Tibial nerve (tissue), 4 donors: ENCODE measurements at regions not wholly inside any gene's neighbourhood (a gene's known extent, or its start where the extent isn't known, plus 50 kb on each side); places are given as distances from the start of the nearest gene placed in this dataset.

Experiments
- DNase-seq, 2 donors: peaks; one replicate each; pipeline ENCODE4 v3.0.0-alpha.2; 2019; ENCODE audit warnings: low spot score in 2 of 2
- H3K27ac ChIP-seq, 4 donors: fragments of 200-600 bp; sonication (generic) in 3 of 4; one replicate each; pipeline ENCODE4 v1.5.1; 2017 to 2019; ENCODE audit warnings: mild to moderate bottlenecking in 1 of 4
- H3K27me3 ChIP-seq, 2 donors: fragments of 200-600 bp; sonication (generic) in 1 of 2; one replicate each; pipeline versions ENCODE4 v1.5.1 to v1.6.0; 2017 to 2019
- H3K36me3 ChIP-seq, 3 donors: fragments of 200-600 bp; sonication (generic); one replicate each; pipeline ENCODE4 v1.5.1; 2018 to 2019
- H3K4me1 ChIP-seq, 4 donors: fragments of 200-600 bp; sonication (generic) in 3 of 4; one replicate each; pipeline ENCODE4 v1.5.1; 2017 to 2019
- H3K4me3 ChIP-seq, 4 donors: fragments of 200-600 bp; sonication (generic) in 3 of 4; one replicate each; pipeline ENCODE4 v1.5.1; 2017 to 2019; ENCODE audit warnings: mild to moderate bottlenecking in 1 of 4, moderate library complexity in 1 of 4
- H3K9me3 ChIP-seq, 4 donors: fragments of 200-600 bp; sonication (generic) in 3 of 4; one replicate each; pipeline ENCODE4 v1.5.1; 2017 to 2019
- CTCF ChIP-seq, 5 experiments: fragments of 200-600 bp in 3 of 5; fragments of 450-650 bp in 2 of 5; sonication (generic) in 3 of 5; IDR thresholded peaks; one replicate each; pipeline ENCODE4 v1.5.1; 2016 to 2019; ENCODE audit warnings: antibody characterized with exemption in 5 of 5, mild to moderate bottlenecking in 3 of 5, moderate library complexity in 2 of 5
- EP300 ChIP-seq, 2 donors: sonication (generic); formaldehyde crosslinking; IDR thresholded peaks; one replicate each; pipeline ENCODE4 v1.6.1; 2017; ENCODE audit warnings: antibody characterized with exemption in 2 of 2, mild to moderate bottlenecking in 1 of 2
- POLR2A ChIP-seq, 2 donors: fragments of 450-650 bp; IDR thresholded peaks; one replicate each; pipeline ENCODE4 v1.6.1; 2017; ENCODE audit warnings: antibody characterized with exemption in 2 of 2, mild to moderate bottlenecking in 2 of 2, moderate library complexity in 2 of 2
- WGBS, 2 donors: methylation state at CpG; one replicate each; pipeline ENCODE4 v1.1.5; 2018; 5-methylcytosine and 5-hydroxymethylcytosine counted together

GRCh38 chr13:80211566-80211965 is 129.4 kb downstream of the SPRY2 start:
- 95 to 97% methylated on average over 2 of the region's 2 CpGs for WGBS, 2 donors
- no peak overlapping the region for H3K4me3 ChIP-seq
- H3K27me3 ChIP-seq, result no peaks in the 10 kb centered on the region

GRCh38 chr13:80204642-80205041 is 136.3 kb downstream of the SPRY2 start:
- DNase-seq, result no peak
- no peak overlapping the region for H3K4me3 ChIP-seq
- no peak for TF ChIP-seq CTCF (IDR thresholded peaks at IDR 0.05)
- TF ChIP-seq POLR2A (IDR thresholded peaks at IDR 0.05), result no peak
- no peak for TF ChIP-seq EP300 (IDR thresholded peaks at IDR 0.05)
- H3K36me3 ChIP-seq, result no peaks in the 10 kb centered on the region
- WGBS, 2 donors, result 90 to 91% methylated on average over 2 of the region's 2 CpGs
- no peaks in the 10 kb centered on the region for H3K27me3 ChIP-seq
- H3K27ac ChIP-seq, result no peak overlapping the region
- H3K9me3 ChIP-seq, result no peaks in the 10 kb centered on the region
- H3K4me1 ChIP-seq, result no peaks in the 10 kb centered on the region

More at GRCh38 chr13:80211566-80211965, 129.4 kb downstream of the SPRY2 start:
- no peaks in the 10 kb centered on the region for H3K36me3 ChIP-seq
- TF ChIP-seq CTCF (IDR thresholded peaks at IDR 0.05), result no peak
- no peak for TF ChIP-seq POLR2A (IDR thresholded peaks at IDR 0.05)
- no peak for TF ChIP-seq EP300 (IDR thresholded peaks at IDR 0.05)
- no peak for DNase-seq
- H3K4me1 ChIP-seq, result no peaks in the 10 kb centered on the region
- no peaks in the 10 kb centered on the region for H3K9me3 ChIP-seq
- no peak overlapping the region for H3K27ac ChIP-seq

- no peaks in the 10 kb centered on the region for H3K4me1 ChIP-seq
- no peak overlapping the region for H3K4me3 ChIP-seq
- no peaks in the 10 kb centered on the region for H3K27me3 ChIP-seq
- no peak for DNase-seq
- H3K9me3 ChIP-seq, result no peaks in the 10 kb centered on the region
- H3K27ac ChIP-seq, result no peak overlapping the region
- H3K36me3 ChIP-seq, result no peaks in the 10 kb centered on the region
- no peak for TF ChIP-seq POLR2A (IDR thresholded peaks at IDR 0.05)
- no peak for TF ChIP-seq EP300 (IDR thresholded peaks at IDR 0.05)
- no peak for TF ChIP-seq CTCF (IDR thresholded peaks at IDR 0.05)
- 85 to 87% methylated on average over 3 of the region's 3 CpGs for WGBS, 2 donors
These were observed 137.4 kb downstream of the SPRY2 start for GRCh38 chr13:80203496-80203895.

DNA sequence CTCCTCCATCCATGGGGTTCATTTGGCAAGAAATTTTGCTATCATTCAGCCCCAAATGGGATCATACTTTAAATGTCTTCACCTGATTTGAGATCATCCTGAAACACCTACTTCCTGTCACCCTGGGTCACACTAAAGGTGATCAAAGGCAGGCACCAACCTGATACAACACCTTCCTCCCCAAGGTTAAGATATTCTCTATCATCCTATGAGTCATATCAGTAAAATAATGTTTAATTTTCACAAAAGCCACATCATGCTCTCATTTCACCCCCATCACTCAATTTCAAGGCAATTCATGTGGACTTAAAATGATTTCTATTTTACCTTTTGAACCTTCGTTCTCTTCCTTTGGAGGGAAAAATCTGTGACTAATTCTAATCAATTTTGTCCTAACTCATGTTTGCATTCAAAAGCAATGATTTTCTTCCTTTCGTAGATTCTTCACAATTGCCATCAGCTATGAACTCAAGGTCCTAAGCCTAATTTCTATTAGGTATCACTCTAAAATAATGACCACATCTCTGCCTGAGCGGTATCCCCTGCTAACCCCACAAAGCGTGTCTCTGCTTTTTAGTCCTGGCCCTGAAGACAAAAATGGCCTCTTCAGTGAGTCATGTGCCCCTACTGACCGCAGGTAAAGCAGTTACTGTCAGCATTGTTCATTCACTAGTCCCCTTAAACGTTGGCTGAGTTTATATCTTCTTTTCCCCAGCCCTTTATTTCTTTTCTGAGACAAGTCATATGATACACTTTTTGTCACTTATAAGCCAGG is 139.0 kb downstream of the SPRY2 start:
- DNase-seq, result no peak
- Histone ChIP-seq H3K9me3 (no peaks in the 10 kb centered on the region), H3K36me3 (no peaks in the 10 kb centered on the region), H3K4me3 (no peak overlapping the region), H3K27me3 (no peaks in the 10 kb centered on the region), H3K4me1 (no peaks in the 10 kb centered on the region), H3K27ac (no peak overlapping the region)
- 88 to 92% methylated on average over 6 of the region's 6 CpGs for WGBS, 2 donors
- no peak for TF ChIP-seq EP300 (IDR thresholded peaks at IDR 0.05)
- TF ChIP-seq POLR2A (IDR thresholded peaks at IDR 0.05), result no peak
- TF ChIP-seq CTCF (IDR thresholded peaks at IDR 0.05), result no peak

GRCh38 chr13:80199585-80200292 is 141.2 kb downstream of the SPRY2 start:
- Histone ChIP-seq H3K36me3 (no peaks in the 10 kb centered on the region), H3K27me3 (no peaks in the 10 kb centered on the region), H3K9me3 (no peaks in the 10 kb centered on the region), H3K4me3 (no peak overlapping the region), H3K27ac (no peak overlapping the region), H3K4me1 (no peaks in the 10 kb centered on the region)
- no peak for TF ChIP-seq POLR2A (IDR thresholded peaks at IDR 0.05)
- no peak for TF ChIP-seq CTCF (IDR thresholded peaks at IDR 0.05)
- no peak for TF ChIP-seq EP300 (IDR thresholded peaks at IDR 0.05)
- 60 to 66% methylated on average over 3 of the region's 3 CpGs for WGBS, 2 donors
- DNase-seq, result no peak
